HG03571 (cell line): ENCODE measurements at regions not wholly inside any gene's neighbourhood (a gene's known extent, or its start where the extent isn't known, plus 50 kb on each side); places are given as distances from the start of the nearest gene placed in this dataset.

Source experiments
- ATAC-seq: cut with Tn5 transposase; IDR thresholded peaks from one replicate; pipeline ENCODE4 v1.9.1; 2021; ENCODE audit not compliant: unreplicated experiment

DNA sequence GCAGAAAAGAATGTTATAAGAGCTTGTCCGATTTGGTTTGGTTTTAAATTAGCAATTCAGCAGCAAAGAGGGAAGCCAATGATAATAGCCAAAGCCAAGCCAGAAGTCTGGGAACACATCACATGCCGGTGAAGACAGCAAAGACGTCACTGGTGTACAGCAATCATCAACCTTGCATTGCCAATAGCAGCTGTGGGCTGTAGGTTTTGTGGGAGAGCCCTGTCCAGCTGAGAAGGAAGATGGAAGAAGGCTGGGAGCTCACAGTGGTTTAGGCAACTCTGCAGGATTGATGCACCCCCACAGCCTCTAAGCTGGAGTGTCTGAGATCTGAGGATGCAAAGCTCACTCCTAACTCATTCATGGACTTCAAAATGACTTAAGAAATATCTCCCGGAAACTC, 338.7 kb downstream of the SIPA1L2 start:
- ATAC-seq, result no peak

DNA sequence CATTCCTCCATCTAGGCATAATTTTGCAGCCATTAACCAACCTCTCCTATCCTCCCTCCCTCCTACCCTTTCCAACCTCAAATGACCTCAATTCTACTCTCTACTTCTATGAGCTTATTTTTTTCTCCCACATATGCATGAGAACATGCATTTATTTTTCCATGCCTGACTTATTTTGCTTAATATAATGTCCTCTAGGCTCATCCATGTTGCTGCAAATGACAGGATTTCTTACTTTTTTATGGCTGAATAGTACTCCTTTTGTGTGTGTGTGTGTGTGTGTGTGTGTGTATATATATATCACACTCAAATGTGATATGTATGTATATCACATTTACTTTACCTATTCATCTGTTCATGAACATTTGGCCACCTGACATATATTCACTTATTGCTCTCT, 339.4 kb downstream of the SIPA1L2 start:
- no peak for ATAC-seq

DNA sequence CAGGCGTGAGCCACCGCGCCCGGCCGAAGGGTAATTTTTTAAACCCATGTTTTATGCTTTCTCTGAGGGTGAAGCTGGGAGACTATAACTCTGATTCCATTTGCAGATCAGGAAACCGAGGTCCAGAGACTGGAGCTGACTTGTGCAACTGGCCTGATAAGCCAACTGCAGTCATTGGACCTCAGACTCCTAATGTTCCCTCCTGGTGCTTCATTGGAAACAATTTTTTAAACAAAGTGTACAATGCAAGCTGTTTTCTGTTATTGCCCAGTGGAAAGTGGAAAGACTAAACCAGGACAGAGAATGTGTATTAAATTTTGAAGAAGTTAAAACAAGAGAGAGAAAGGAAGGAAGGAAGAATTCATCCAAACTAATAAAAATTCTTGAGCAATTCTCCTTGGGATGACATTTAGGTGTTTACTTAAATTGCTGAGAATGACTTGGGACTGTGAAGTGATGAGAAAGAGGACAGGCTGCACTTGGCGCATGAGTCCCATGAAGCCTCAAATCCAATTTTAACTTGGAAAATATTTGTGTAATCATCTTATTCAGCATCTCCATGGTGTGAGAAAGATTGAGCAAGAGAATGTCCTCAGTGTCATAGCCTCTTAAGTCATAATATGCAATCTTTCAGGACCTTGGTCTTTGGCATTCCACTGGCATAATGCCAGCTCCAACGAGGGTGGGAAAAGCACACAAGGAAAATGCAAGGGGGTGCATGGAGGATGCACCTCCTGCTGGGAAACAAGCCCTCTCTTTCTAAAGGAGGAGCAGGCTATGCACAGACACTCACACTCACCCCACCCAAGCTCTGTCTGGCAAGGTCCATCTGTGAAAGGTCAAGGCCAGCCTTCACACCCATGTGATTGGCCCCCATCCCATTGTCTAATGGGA, 342.0 kb downstream of the SIPA1L2 start:
- ATAC-seq, result no peak

DNA sequence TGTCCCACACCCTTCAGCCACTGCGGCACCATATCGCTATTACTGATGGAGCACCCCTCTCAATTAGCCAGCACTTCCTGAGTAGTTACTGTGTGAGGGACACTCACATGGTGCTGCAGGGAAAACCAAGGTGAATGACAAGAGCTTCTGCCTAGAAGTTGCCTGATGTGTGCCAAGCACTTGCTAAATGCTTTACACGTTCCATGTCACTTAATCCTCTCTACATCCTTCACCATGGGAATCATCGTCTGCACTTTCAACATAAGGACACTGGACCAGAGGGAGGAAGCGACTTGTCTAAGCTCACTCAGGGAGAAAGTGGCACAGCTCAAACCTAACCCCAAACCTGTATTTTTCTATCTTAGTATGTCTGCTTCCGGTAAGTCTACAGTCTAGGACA, 344.8 kb downstream of the SIPA1L2 start:
- no peak for ATAC-seq

DNA sequence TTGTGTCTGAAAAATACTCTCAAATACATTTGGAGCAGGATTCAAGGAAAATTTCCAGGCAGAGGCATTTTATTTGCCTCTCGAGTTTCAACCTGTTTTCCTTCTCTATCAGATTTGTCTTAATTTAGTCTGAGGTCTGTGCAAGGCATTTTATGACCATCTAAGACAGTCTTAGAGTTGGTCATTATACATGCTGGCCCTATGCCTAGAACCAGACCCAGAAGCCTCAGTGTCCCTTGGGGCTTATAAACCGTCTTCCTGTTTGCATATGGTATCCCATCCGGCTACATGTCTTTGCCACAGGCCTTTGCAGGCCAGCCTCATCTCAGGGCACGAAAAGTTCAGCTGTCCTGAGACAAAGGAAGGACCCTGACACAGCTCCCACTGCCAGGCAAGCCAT, 346.1 kb downstream of the SIPA1L2 start:
- ATAC-seq, result no peak

DNA sequence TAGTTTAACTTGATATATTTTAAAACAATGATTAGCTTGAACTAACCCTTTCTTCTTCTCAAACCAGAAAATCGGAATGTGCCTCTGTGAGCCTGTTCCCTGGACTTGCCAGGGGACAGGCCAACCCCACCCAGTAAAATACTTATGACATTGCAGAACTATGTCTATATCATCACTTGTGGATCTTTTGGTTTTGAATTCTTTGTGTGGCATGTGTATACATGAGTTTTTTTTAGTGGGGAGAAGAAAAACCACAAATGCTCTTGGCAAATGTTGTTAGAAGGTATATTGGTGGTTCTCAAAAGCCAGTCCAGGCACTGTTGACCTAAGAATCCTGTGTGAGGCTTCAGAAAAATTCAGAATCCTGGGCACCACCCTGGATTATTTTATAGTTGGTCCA, 347.4 kb downstream of the SIPA1L2 start:
- ATAC-seq, result no peak

DNA sequence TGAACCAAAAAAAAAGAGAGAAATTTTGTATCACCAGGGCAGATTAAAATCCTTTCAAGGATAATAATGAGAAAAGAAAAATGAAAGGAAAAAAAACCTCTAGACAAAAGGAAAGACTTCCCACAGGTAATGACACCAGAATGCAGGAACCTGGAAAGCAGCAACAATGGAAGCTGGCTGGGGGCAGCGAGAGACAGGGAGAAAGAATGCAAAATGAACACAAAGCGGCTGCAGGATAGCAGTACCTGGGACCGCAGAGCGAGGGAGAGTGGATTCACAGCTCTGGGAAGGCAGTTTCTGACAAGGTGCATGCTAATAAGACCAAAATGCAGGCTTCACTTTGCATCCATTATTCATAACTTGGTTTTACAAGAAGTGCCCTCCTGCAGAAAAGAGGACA, 349.0 kb downstream of the SIPA1L2 start:
- ATAC-seq, result no peak

DNA sequence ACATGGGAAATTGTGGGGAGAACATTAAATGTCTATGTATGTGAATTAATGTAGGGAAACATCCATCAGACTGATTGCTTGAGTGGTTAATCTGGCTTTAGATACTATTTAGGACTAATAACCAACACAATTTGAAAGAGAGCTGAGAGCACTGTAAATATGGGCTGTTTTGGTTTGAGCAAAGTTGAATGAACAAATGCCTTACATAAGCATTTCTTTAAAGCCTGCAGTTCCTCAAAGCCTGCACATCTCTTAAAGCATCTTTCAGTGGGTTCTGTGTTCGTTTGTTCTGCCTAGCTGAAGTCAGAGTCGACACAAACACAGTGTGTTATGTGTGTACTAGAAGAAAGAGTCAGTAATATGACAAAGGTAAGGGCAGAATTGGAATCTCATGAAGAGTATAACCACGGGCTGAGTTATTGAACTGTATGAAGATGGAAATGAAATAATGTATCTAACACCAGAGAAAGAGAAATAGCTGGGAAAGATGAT, 350.0 kb downstream of the SIPA1L2 start:
- ATAC-seq, result no peak

DNA sequence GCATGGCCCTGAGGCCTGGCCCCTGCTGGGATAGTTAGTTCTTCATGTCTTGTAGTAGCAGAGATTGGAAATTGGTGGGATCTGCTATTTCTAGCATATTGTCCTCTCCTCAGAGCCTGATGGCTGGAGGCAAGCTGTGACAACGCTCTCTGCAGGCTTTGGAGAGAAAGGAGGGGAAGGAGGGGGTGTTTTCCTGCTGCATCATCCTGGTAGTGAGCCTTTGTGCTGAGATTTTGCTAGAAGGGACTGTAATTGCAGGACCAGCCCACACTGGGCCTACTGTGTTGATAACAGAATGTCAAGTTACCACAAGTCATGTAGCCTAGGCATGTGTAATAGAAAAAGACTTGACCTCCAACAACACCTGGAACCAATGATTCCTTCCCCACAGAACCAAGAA, 351.0 kb downstream of the SIPA1L2 start:
- ATAC-seq, result no peak

DNA sequence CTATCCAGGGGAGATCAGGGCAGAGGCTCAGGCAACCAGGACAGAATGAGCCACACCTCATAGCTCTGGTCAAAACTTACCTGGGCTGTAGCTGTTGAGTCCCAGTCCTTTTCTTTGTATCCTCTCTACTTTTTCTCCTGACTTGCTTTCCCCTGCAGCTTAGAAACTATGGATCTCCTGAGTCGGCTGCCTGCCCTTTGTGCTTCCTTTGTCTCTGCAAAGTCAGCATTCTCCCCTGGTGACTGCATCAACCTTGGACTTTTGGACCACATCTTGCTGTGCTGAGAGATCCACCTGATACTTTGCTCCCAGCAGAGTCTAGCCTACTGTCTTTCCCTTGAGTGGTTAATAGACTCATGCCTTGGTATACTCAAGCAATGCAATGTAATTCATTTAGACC, 353.3 kb downstream of the SIPA1L2 start:
- ATAC-seq, result no peak

DNA sequence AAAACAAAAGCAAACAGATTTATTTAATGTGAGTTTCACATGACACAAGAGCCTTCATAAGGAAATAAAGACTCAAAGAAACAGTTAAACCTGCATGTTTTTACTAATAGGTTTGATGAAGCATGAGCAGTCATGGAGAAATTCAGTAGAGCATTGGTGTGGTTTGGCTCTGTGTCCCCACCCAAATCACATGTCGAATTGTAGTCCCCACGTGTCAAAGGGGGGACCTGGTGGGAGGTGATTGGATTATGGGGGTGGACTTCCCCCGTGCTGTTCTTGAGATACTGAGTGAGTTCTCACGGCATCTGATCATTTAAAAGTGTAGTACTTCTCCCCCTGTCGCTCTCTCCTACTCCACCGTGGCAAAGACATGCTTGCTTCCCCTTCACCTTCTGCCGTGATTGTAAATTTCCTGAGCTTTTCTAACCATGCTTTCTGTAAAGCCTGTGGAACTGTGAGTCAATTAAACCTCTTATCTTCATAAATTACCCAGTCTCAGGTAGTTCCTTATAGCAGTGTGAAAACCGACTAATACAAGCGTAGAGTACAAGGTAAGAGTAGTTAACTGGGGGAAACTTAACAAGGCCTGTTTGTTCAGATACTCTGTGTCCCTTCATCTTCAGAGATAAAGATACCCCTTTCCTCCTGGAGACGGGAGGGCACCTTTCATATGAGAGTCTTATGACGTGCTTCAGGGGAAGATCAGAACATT, 354.8 kb downstream of the SIPA1L2 start:
- ATAC-seq, result no peak

DNA sequence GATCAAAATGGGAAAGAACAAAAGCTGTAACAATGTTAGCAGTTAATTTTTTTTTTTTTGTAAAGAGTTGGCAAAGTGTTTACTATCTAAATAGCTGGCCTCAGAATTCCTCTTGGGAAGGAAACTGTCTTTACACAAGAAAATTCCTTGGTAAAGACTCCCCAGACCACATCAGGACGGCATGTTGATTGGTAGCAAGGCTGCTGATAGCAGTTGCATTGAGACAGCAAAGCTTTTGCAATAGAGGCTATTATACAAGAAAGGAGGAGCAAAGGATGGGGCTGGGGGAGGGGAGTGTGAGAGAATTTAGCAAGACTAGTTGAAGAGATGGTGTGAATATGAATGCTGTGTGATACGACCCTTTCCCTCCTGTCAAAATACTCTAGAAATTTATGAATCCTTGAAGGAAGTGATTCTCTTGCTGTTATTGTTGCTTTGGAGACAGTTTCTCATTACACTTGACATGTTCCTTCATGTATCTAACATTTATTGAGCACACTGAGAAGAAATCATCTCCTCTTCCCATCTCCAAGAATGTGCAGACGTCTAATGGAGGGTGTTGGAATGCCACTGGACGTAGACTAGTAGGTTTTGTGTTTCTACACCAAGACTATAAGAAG, 355.6 kb downstream of the SIPA1L2 start:
- no peak for ATAC-seq

DNA sequence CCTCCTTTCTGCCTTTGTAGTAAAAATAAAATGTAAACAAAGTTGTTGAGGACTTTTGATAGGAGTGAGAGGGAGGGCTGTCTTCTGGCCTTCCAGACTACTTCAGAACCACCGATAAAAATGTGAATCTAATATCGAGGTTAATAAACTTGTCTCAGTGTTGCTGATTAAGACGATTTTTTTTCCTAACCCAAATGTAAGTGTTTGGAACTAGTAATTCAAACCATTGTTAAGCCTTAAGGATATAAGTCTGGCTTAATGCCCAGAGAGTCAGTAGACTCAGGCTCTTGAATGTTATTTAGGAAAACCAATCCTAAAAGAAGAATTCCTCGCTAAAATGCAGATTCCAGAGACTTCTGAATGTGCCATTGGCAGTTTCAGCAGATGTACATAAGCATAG, 356.9 kb downstream of the SIPA1L2 start:
- no peak for ATAC-seq

DNA sequence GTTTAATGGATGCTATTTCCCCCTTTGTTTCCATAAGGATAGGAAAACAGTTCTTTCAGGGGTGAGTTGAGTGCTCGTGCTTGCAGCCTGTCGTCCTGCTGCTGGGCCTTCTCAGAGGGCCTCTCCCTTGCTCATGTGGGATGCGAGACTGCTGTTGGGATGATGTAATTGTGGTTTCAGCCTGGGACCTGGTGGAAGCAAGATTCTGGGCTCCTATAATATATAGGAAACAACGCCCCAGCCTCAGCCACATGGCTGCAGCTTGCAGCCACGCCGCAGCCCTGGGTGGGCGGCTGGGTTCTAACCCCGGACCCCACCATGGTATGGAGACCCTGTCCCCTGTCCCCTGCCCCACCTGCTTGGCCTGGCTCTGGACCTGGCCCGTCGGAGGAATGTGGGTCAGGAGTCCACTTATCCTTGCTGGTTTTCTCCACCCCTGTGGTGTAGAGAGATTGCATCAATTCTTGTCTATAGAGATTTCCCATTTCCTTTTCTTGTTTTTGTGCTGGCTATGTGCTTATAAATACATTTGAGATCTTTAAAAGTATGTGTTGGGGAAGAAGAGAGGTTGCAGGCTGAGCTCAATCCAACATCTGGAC, 357.8 kb downstream of the SIPA1L2 start:
- no peak for ATAC-seq

DNA sequence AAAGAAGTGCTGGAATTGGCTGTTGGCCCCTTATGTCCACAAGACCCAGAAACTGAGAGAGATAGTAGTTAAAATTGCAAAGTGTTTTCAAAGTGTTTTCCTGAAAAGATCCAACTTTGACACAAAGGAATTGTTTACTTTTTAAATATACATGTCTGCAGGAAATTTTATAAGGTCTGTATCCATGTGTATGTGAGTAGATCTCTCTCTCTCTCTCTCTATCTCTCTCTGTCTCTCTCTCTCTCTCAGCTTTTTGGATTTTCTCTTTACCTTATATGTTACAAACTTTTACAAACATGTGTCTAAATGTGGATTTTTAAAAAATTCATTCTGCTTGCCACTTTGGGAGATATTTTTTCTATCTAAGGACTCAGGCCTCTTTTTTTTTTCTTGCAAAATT, 358.6 kb downstream of the SIPA1L2 start:
- no peak for ATAC-seq

DNA sequence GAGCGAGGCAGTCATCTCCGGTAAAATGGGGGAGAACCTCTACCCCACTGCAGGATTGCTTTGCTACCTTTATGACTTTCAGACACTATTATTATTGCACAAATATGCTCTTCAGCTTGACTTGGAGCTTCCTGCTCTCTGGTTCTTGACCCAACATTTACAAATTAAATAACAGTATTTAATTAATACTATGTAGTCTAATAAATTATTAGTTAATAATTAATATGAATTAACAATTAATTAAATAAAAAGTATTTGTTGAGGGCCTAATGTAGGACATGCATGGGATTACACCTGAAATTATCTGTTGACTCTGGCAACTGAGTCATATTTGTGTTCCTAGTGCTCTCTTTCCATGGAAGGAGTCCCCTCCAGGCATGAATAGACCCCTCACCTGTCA, 359.9 kb downstream of the SIPA1L2 start:
- no peak for ATAC-seq

DNA sequence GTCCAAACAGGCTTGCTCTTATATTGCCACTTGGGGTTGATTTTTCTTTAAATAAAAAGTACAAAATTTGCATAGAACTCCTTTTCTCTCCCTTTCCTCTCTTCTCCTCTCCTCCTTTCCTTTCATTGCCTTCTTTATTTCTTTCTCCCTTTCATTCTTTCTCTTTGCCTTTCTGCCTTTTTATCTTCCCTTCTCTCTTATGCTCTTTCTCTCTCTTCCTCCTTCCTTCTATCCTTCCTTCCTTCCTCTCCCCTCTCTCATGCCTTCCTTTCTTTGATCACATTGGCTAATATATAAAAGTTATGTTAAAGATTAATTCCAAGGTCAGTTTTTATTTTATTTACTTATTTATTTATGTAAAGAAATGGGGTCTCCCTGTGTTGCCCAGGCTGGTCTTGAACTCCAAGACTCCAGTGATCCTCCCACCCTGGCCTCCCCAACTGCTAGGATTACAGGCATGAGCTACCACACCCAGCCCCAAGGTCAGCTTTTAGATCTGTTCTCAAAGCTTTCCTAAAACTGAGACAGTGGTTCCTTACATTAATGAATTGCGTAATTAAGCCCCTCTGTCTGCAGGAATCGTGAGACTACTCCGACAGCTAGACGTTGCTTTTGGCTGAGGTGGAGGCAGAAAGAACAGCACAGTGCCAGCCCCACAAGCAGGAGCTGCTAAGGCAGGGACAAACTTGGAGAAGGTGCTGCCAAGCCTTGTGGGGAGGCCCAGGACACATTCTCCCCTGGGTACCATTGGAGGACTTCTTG, 361.9 kb downstream of the SIPA1L2 start:
- no peak for ATAC-seq

DNA sequence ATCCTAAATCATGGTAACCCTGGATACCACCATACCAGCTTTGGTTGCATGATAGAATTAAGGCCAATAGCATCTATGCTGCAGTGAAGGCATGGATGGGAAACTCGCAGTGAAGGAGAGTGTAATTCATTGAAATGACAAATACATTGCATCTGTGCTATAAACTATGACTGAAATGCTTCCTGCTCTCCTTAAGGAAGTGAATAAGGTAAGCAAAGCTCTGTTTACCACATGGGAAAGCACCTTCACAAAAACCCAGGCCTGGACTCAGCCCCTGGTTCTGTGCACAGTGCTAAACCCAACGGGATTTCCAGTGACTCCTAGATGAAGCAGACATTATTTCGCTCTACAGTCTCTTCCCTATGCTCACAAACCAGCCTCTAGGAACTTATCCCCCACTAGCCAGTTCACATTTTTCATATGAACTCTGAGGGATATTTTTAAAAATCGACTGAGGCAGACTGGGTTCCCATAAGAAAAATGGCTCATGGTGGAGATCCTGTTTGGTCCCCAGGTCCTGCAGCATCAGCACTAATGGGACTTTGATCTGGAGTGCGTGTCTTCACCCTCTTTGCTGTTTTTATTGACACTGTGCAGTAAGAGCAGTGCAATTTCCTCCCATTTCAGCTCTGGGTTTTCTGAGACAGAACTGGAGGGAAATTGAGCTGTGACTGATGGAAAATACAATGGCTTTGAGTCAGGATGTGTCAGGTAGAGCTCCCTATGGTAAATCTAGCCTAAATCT, 362.7 kb downstream of the SIPA1L2 start:
- no peak for ATAC-seq

DNA sequence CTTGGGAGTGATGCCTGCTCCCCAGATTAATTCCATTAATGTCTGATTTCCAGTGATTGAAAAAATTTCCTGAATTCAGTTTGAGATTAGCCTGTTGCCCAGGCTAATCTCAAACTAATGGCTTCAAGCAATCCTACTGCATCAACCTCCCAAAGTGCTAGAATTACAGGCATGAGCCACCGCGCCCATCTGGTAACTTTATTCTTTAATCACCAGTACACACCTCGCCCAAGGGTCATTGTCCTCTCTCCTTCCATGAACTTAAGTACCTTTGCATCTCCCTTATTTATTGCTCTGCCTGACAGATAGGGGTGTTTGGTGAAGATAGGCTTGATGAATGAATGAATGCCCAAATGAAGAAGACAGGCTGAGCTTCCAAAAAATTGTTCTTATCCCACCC, 366.5 kb downstream of the SIPA1L2 start:
- ATAC-seq, result no peak

DNA sequence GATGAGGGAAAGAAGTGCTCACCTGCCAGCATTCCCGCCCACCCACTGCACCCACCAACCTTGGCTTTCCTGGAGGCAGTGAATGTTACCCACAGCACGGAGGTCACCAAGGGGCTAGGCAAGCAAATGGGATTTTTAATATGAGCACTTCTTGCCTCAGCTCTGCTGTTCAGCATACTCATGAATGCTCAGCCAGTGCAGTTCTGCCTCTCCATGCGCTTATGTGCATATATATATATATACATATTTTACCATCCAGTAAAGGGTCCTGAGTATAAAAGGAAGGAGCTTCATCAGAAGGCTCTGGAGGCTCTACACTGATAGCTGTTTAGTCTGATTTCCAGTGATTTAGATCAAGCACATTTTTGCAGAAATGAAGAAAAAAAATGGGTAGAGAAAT, 366.9 kb downstream of the SIPA1L2 start:
- no peak for ATAC-seq
